Erythroblast (primary cell): ENCODE measurements at regions not wholly inside any gene's neighbourhood (a gene's known extent, or its start where the extent isn't known, plus 50 kb on each side); places are given as distances from the start of the nearest gene placed in this dataset.

Source experiments
- GATA1 ChIP-seq: IDR thresholded peaks from 2 replicates; pipeline ENCODE4 v1.6.1; 2011; ENCODE audit warnings: low read depth, mild to moderate bottlenecking, control low read depth, low read length, moderate library complexity
- POLR2A ChIP-seq: IDR thresholded peaks from 2 replicates; pipeline ENCODE4 v1.6.1; 2011; ENCODE audit warnings: mild to moderate bottlenecking, low read length

DNA sequence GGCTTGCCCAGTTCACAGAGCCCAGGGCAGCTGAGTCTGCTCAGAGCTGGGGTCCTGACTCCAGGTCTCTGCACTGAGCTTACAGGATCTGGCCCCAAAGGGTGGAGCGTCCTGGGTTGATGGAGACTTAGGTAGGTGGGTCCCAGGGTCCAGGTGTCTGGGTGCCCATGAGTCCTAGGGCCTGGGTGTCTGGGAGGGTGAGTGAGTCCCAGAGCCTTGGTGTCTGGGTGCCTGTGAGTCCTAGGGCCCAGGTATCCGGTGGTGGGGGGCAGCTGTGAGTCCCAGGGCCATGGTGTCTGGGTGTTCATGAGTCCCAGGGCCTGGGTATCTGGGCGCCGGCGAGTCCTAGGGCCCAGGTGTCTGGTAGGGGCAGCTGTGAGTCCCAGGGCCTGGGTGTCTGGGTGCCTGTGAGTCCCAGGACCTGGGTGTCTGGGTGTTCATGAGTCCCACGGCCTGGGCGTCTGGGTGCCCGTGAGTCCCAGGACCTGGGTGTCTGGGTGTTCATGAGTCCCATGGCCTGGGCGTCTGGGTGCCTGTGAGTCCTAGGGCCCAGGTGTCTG is 1505.6 kb downstream of the BRD1 start:
- TF ChIP-seq POLR2A (no peak), GATA1 (no peak)
